Pancreas (tissue), 10 donors: ENCODE measurements at regions not wholly inside any gene's neighbourhood (a gene's known extent, or its start where the extent isn't known, plus 50 kb on each side); places are given as distances from the start of the nearest gene placed in this dataset.

Source experiments
- ATAC-seq, 4 donors: fragments of 200-7000 bp; cut with Tn5 transposase; one replicate each; pipeline versions ENCODE4 v1.8.0 to v1.9.1; 2020; ENCODE audit warnings: mild to moderate bottlenecking in 4 of 4, moderate library complexity in 4 of 4
- DNase-seq, 6 donors: peaks; one replicate each; pipeline ENCODE4 v3.0.0-alpha.2; 2020
- FAIRE-seq: peaks from 2 replicates; lab custom pipeline; 2012; peaks lifted over from hg19 to GRCh38; lab: Jason Lieb, UNC
- H3K27ac ChIP-seq, 4 donors: fragments of 200-600 bp; sonication (generic); 1 replicate in 3 of 4; 2 replicates in 1 of 4; pipeline versions ENCODE4 v1.5.0 to v1.8.0; 2020
- H3K27me3 ChIP-seq, 4 donors: fragments of 200-600 bp; one replicate each; pipeline ENCODE4 v1.8.0; 2021
- H3K36me3 ChIP-seq, 3 donors: fragments of 200-600 bp; sonication (generic) in 1 of 3; one replicate each; pipeline versions ENCODE4 v1.5.0 to v1.8.0; 2020 to 2021
- H3K4me1 ChIP-seq, 3 donors: fragments of 200-600 bp; one replicate each; pipeline ENCODE4 v1.8.0; 2021
- H3K4me3 ChIP-seq, 4 donors: fragments of 200-600 bp; sonication (generic) in 2 of 4; one replicate each; pipeline versions ENCODE4 v1.5.0 to v1.8.0; 2020 to 2021
- H3K9me3 ChIP-seq, 4 donors: fragments of 200-600 bp; one replicate each; pipeline ENCODE4 v1.8.0; 2021
- CTCF ChIP-seq, 4 donors: fragments of 200-600 bp; sonication (generic) in 3 of 4; IDR thresholded peaks; one replicate each; pipeline versions ENCODE4 v1.5.0 to v1.8.0; 2021; ENCODE audit warnings: antibody characterized with exemption in 4 of 4
- WGBS, 2 donors: extraction: QIAGEN DNeasy Blood & Tissue Kit; methylation state at CpG; one replicate each; pipeline ENCODE4 v1.1.7; 2013; 5-methylcytosine and 5-hydroxymethylcytosine counted together
- intact Hi-C, 3 donors: fragments of 100-400 bp; cut with DNase I; formaldehyde crosslinking; loops; one replicate each; pipeline versions ENCODE4 v1.11.1 to v1.14.2; 2022
- donor health status: healthy with polysubstance abuse.
- donor health status: DM: no; HTN: no; CAD: no; lungs with moderate emphysema.
- donor health status: DM: no; HTN: no; CAD: no.
- donor health status: control.
- donor health status: control.
- donor health status: Bipolar disorder and iron deficiency.
- donor health status: DM: yes; HTN: yes; CAD: no.
- donor health status: DM: no; HTN: no; CAD: no.
- donor health status: DM: no; HTN: no; CAD: no.
- donor health status: DM: yes; HTN: yes; CAD: no.

GRCh38 chr17:34117811-34118210 lies 137.3 kb upstream of the CCL2 start:
- no peaks in the 10 kb centered on the region for H3K4me1 ChIP-seq
- no peak overlapping the region for H3K4me3 ChIP-seq
- 80 to 92% methylated on average over 1 of the region's 1 CpG for WGBS, 2 donors
- DNase-seq: no peak
- no peaks in the 10 kb centered on the region for H3K36me3 ChIP-seq
- H3K27me3 ChIP-seq: no peaks in the 10 kb centered on the region
- no peak for FAIRE-seq
- H3K9me3 ChIP-seq: no peaks in the 10 kb centered on the region
- H3K27ac ChIP-seq: no peak overlapping the region
- TF ChIP-seq CTCF (IDR thresholded peaks at IDR 0.05): no peak
- no peak for ATAC-seq
- intact Hi-C loops: no loop called here

- WGBS, 2 donors: 36 to 47% methylated on average over 3 of the region's 3 CpGs
- intact Hi-C loops: no loop called here
- Histone ChIP-seq H3K27ac (no peak overlapping the region), H3K4me1 (no peaks in the 10 kb centered on the region), H3K9me3 (no peaks in the 10 kb centered on the region), H3K27me3 (no peaks in the 10 kb centered on the region), H3K36me3 (no peaks in the 10 kb centered on the region), H3K4me3 (no peak overlapping the region)
- ATAC-seq (no peak), DNase-seq (no peak), FAIRE-seq (no peak)
- no peak for TF ChIP-seq CTCF (IDR thresholded peaks at IDR 0.05)
Measured at GRCh38 chr17:34118564-34118963, 136.5 kb upstream of the CCL2 start.

- DNase-seq: no peak
- no peaks in the 10 kb centered on the region for H3K36me3 ChIP-seq
- ATAC-seq: no peak
- peaks cover 0 to 5% (median 0%) of the 10 kb centered on the region in 4 donors for H3K27me3 ChIP-seq
- FAIRE-seq: no peak
- H3K27ac ChIP-seq: no peak overlapping the region
- no peak for TF ChIP-seq CTCF (IDR thresholded peaks at IDR 0.05)
- WGBS, 2 donors: 45 to 53% methylated on average over 4 of the region's 4 CpGs
- no peaks in the 10 kb centered on the region for H3K9me3 ChIP-seq
- H3K4me3 ChIP-seq: no peak overlapping the region
- intact Hi-C loops: no loop called here
- H3K4me1 ChIP-seq: no peaks in the 10 kb centered on the region
Measured at GRCh38 chr17:34121311-34121710, 133.8 kb upstream of the CCL2 start.

- TF ChIP-seq CTCF (IDR thresholded peaks at IDR 0.05): no peak
- FAIRE-seq (no peak), ATAC-seq (no peak), DNase-seq (no peak)
- intact Hi-C loops: no loop called here
- no peaks in the 10 kb centered on the region for H3K9me3 ChIP-seq
- H3K36me3 ChIP-seq: no peaks in the 10 kb centered on the region
- no peaks in the 10 kb centered on the region for H3K4me1 ChIP-seq
- 25 to 32% methylated on average over 2 of the region's 2 CpGs for WGBS, 2 donors
- H3K4me3 ChIP-seq: no peak overlapping the region
- no peak overlapping the region for H3K27ac ChIP-seq
- H3K27me3 ChIP-seq: peaks cover 0 to 5% (median 0%) of the 10 kb centered on the region in 4 donors
Measured at GRCh38 chr17:34122515-34122914, 132.6 kb upstream of the CCL2 start.

- WGBS, 2 donors: 65 to 74% methylated on average over 6 of the region's 6 CpGs
- no peak for TF ChIP-seq CTCF (IDR thresholded peaks at IDR 0.05)
- Histone ChIP-seq H3K27me3 (peaks cover 0 to 5% (median 0%) of the 10 kb centered on the region in 4 donors), H3K4me1 (no peaks in the 10 kb centered on the region), H3K4me3 (no peak overlapping the region), H3K36me3 (no peaks in the 10 kb centered on the region), H3K27ac (no peak overlapping the region), H3K9me3 (no peaks in the 10 kb centered on the region)
- intact Hi-C loops: no loop called here
- ATAC-seq: no peak
- FAIRE-seq: no peak
- DNase-seq: no peak
Measured at GRCh38 chr17:34125010-34125409, 130.1 kb upstream of the CCL2 start.
